HG02938 (cell line): ENCODE measurements at regions not wholly inside any gene's neighbourhood (a gene's known extent, or its start where the extent isn't known, plus 50 kb on each side); places are given as distances from the start of the nearest gene placed in this dataset.

Experiments
- ATAC-seq: cut with Tn5 transposase; IDR thresholded peaks from one replicate; pipeline ENCODE4 v1.9.1; 2021; ENCODE audit warnings: mild to moderate bottlenecking, moderate library complexity; ENCODE audit not compliant: unreplicated experiment

DNA sequence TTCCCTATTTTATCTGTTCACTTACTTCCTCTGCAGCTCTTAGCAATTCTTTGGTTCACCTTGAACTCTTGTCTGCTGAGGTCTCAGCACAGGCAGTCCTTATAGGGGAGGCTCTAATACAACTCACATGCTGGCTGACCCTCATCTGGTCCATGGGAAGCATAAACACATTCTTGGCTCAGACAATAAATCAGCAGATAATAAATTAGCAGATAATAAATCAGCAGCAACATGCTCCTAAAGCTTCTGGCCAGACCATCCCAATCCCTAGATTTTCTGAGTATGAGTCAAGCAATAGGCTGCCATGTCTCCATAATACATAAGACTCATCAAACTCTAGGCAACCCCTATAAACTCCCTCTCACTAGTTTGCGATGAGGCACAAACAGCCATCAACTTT is 208.6 kb upstream of the STEAP4 start:
- ATAC-seq: no peak

DNA sequence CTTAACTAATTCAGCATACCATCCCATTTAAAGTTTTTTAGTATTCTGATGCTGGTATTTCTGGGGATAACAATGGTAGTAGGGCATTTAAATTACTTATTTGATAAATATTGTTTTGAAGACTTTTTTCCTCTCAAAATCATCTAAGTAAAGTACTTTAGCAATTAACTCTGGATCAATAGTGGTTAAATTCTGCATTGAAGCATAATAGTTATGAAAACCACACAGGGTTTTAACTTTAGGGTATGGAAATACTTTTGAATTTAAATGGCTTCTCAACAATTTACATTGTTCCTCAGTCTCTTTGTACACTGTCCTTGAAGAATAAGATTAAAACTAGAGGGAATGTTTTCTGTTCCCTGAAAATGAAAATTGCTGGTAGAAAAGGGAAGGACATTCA is 202.6 kb upstream of the STEAP4 start:
- ATAC-seq: no peak

DNA sequence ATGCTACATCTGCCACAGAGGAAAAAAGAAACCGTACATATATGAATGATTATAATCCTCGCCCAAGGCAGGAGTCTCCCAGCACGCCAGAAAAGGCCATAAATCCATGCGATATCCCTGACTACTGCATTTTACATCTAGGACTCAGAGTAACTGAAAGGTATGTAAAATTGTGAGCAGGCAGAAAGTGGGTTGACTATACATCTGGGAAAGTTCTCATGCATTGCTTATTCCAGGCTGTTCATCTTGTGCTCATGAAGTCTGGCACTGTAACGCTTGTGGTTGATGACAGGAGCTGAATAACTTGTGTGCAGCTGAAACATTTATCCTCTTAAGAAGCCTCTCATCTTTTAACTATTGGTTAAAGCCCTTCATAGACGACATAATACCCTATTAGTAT is 193.4 kb upstream of the STEAP4 start:
- ATAC-seq: no peak

DNA sequence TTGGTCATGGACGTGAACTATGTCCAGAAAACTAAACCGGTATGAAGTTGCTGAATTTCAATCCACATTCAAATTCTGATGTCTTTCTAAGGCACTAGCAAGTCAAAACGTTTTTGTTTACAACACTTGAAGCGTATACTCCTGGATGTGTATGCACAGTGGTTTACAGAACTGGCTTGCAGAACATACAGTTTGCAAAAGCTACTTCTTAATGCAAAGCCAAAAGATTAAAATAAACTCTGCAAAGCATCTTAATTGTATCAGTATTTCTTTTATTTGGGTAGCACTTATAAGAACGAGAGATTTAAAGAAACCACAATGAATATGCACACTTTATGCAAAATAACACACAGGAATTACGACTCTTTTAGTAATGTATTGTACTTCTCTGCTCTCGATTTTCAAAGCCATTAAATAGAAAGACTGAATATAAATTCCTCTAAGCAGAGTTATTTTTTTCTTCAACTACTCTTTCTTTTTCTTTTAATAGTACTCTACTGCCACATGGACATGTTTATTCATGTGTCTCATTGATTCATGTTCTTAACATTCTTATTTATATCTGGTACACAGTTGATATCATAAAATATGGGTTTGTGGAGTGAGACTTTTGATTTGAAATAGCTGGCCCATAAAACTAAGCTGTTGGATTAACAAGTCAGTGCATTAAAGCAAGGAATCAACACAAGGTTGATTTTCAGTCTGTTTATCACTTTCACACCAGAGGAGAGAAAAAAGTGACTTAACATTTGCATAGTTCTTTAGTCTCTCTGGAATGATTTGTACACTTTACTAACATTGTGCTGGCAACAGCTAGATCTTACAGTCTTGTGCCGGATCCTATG is 189.4 kb upstream of the STEAP4 start:
- ATAC-seq: no peak

DNA sequence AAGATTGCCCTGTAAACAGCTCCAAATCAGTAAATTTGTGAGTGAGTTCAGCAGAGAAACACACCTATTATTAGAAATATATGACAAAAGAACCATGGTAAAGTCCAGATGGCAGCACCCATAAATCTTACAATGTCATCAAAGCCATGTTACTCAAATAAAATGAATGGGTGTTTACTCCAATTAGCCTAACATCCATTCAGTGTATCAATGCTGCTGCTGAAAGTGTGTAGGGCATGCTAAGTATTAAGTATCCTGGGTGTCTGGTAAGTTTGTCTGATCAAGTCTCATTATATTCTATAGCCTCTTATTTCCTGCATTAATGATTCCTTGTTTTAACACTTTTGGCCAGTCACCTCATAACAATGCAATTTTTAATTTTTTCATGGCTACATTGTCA is 185.5 kb upstream of the STEAP4 start:
- no peak for ATAC-seq

- ATAC-seq: no peak
These were observed 184.2 kb upstream of the STEAP4 start for GRCh38 chr7:88490874-88491273.

DNA sequence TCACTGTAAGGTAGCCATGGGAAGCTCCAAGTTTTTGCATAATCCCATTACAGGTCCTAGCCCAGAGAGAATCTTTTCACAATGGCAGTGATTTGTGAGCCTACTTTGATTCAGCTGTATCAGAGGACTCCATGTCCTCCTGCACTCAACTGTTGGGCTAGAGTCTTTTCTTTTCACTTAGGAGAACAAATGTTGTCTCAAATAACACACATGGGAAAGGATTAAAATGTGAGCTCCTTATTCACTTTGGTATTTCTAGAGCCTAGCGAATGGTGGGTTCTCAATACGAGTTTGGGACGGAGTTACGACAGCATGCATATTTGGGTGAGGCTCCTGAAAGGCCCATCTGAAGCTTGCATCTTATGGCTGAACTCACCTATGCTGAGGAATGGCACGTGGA is 183.5 kb upstream of the STEAP4 start:
- ATAC-seq: no peak

- ATAC-seq: no peak
These were observed 179.1 kb upstream of the STEAP4 start for GRCh38 chr7:88485821-88486220.

DNA sequence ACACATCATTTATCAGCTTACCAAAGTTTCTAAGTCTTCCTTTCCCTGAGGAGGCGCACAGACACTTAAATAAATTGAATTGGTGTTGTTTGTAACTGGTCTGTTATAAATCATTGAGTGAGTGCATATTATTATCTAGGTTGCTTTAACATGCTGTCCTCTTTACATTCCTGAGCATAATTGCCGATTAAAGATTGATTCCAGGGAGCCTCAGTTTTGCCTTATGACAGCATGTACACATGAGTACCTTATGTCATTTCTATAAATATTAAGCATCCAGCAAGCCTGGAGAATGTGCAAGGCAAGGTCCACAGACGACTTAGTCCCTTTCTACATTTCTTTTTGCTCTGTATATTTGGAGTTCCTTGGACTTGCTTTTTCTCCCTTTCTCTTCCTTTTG is 177.9 kb upstream of the STEAP4 start:
- ATAC-seq: no peak

GRCh38 chr7:88480896-88481295 is 174.2 kb upstream of the STEAP4 start:
- no peak for ATAC-seq

- ATAC-seq: no peak
These were observed 173.6 kb upstream of the STEAP4 start for GRCh38 chr7:88480271-88480670.

GRCh38 chr7:88477976-88478375 is 171.3 kb upstream of the STEAP4 start:
- no peak for ATAC-seq

DNA sequence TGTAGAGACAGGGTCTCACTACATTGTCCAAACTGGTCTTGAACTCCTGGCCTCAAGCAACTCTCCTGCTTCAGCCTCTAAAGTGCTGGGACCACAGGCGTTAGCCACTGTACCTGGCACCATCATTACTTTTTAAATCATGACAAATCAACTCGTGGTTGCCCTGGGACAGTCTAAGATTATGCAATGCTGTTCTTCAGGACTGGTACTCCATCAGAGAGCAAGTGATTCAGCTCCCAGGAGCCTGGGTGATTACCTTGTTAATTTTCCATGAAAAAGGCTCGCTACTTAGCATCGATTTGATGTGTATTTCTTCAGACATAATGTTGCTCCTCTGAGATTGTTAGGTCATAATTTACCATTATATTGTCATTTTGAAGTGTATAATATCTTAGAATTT is 158.9 kb upstream of the STEAP4 start:
- ATAC-seq: no peak

DNA sequence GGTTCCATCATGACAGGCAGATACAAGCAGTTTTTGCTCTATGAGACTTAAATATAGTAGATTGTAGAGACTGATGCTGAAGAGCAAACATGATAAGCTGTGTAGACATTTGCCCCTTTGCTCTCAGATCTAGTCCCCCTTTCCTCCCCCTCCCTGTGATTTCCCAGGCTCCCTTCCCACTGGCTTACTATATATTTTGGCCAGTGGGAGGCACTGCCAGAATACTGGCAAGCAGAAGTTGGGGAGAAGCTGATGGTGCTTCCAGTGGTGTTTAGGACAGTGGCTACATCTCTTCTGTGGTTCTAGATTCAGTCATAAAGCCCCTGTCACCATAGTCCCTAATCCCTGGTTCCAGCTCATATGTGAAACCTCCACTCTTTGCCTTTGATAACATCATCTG is 156.1 kb upstream of the STEAP4 start:
- ATAC-seq: no peak

- no peak for ATAC-seq
These were observed 154.0 kb upstream of the STEAP4 start for GRCh38 chr7:88460650-88461049.

DNA sequence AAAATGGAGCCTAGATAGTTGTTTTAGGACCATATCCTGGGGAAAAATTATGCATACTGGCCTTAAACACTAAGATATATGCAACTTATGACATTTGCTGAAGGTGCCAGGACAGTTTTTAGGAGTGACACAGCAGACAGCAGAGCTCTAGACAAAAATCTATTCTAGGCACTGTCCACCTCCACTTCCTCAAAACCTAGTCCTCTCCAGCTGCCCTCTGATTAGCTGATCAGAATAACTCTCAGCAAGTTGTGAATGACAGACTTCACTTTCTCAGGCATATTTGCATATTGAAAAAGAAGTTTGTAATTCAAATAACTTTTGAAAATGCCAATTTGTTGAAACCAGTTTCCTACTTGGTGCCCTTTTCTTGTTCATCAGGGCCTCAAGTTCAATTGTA is 152.3 kb upstream of the STEAP4 start:
- no peak for ATAC-seq

DNA sequence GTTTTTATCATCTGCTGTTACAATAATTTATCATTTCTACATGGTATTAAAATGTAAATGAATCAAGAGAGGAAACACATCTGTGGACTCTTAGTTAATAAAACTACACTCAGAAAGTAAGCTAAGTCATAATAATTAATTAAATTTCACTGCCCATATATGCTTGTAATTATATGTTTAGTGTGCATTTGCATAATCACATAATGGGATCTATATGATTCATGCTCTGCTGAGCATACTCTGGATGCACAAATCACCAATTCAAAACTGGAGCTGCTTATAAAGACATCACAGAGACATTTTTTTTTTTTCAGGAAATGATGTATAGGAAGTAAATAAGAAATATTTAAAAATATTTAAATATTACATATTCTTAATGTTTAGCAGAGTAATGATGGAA is 151.6 kb upstream of the STEAP4 start:
- no peak for ATAC-seq

GRCh38 chr7:88457320-88457719 is 150.6 kb upstream of the STEAP4 start:
- no peak for ATAC-seq

DNA sequence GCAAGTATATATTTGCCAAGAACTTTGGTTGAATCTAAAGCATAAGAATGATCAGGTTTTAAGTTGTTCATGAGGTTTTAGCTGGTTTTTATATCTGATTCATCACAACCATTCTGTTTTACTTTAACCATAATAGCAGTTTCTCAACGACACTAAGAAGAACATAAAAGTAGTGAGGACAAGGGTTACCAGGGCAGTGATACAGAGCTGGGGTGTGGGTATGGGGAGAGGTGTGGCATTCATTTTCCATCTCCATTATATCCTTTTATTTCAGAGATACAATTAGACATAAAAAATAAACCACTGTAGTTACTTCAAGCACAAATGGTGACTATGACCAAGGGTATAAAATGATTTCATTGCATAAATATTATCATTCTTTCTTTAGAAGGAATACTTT is 149.8 kb upstream of the STEAP4 start:
- no peak for ATAC-seq

DNA sequence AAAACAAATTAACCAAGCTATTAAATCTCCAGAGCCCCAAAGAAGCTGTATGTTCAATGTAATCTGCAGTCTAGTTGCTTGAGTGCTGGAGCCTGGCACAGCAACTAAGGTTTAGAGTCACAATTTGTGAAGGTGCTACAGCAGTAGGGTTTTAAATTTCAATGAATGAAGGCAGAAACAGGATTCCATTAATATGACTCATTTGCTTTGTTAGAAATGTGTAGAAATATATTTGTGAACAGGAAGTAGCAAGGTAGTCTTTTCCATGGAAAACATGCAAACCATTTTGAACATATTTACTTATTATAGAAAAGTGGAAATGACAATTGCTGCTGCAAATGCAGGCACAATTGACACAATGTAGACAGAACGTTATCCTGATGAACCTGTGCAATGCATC is 149.0 kb upstream of the STEAP4 start:
- no peak for ATAC-seq

DNA sequence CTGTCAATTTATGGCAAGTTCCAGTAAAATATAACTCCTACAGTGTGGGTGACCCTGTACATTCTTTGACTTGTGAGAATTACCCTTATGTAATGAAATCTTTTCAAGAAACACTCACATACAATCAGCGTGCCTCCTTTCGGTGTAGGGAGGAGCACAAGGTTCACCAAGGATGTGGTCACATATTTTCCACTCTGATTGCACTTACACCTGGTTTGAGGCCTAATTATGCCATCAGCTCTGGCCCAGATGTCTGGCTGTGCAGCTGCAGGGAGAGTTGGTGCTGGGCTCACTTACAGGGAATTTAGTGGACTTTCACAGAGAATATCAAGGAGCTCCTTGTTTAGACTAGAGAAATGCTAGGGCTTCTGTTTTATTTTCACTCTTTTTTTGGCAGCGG is 146.0 kb upstream of the STEAP4 start:
- ATAC-seq: no peak

- no peak for ATAC-seq
These were observed 144.2 kb upstream of the STEAP4 start for GRCh38 chr7:88450874-88451273.

- no peak for ATAC-seq
These were observed 142.7 kb upstream of the STEAP4 start for GRCh38 chr7:88449410-88449809.
